GM23338 (cell line): ENCODE measurements at regions not wholly inside any gene's neighbourhood (a gene's known extent, or its start where the extent isn't known, plus 50 kb on each side); places are given as distances from the start of the nearest gene placed in this dataset.

Source experiments
- ATAC-seq: fragments of 200-7000 bp; cut with Tn5 transposase; 3 replicates; pipeline ENCODE4 v1.9.1; 2020
- DNase-seq: peaks from one replicate; pipeline ENCODE4 v3.0.0-alpha.2; 2015; ENCODE audit warnings: low spot score
- H2AFZ ChIP-seq: fragments of 200-600 bp; sonication (generic); 2 replicates; pipeline ENCODE4 v1.8.0; 2016; ENCODE audit warnings: antibody characterized with exemption, mild to moderate bottlenecking, moderate library complexity
- H3F3A ChIP-seq: fragments of 200-600 bp; sonication (generic); replicated peaks from 2 replicates; pipeline ENCODE4 v1.8.0; 2017; ENCODE audit warnings: antibody characterized with exemption, mixed run types, low read depth
- H3K27ac ChIP-seq: fragments of 200-600 bp; sonication (generic); 2 replicates; pipeline ENCODE4 v1.6.1; 2016; ENCODE audit warnings: low read depth
- H3K27me3 ChIP-seq: fragments of 200-600 bp; sonication (generic); 2 replicates; pipeline ENCODE4 v1.8.0; 2016; ENCODE audit warnings: mild to moderate bottlenecking, mixed run types, moderate library complexity; ENCODE audit not compliant: insufficient read depth
- H3K36me3 ChIP-seq: fragments of 200-600 bp; sonication (generic); 2 replicates; pipeline ENCODE4 v1.8.0; 2016; ENCODE audit warnings: mild to moderate bottlenecking; ENCODE audit not compliant: insufficient read depth
- H3K4me1 ChIP-seq: fragments of 200-600 bp; sonication (generic); 2 replicates; pipeline ENCODE4 v1.8.0; 2016; ENCODE audit warnings: mild to moderate bottlenecking, moderate library complexity; ENCODE audit not compliant: insufficient read depth
- H3K4me2 ChIP-seq: fragments of 200-600 bp; sonication (generic); 2 replicates; pipeline ENCODE4 v1.7.1; 2017; ENCODE audit warnings: mixed run types
- H3K4me3 ChIP-seq: fragments of 200-600 bp; sonication (generic); 2 replicates; pipeline ENCODE4 v1.6.1; 2016; ENCODE audit warnings: mixed run types
- H3K79me2 ChIP-seq: fragments of 200-600 bp; sonication (generic); replicated peaks from 2 replicates; pipeline ENCODE4 v1.8.0; 2017; ENCODE audit warnings: mild to moderate bottlenecking; ENCODE audit not compliant: insufficient read depth
- H3K9me2 ChIP-seq: fragments of 200-600 bp; sonication (generic); 2 replicates; pipeline ENCODE4 v1.8.0; 2017; ENCODE audit not compliant: insufficient read depth
- H4K20me1 ChIP-seq: fragments of 200-600 bp; sonication (generic); replicated peaks from 2 replicates; pipeline ENCODE4 v1.8.0; 2017; ENCODE audit warnings: mild to moderate bottlenecking; ENCODE audit not compliant: insufficient read depth
- H3K27ac Mint-ChIP-seq: 2 replicates; pipeline ENCODE4 v1.8.0; 2020; ENCODE audit warnings: inconsistent platforms, mild to moderate bottlenecking, moderate library complexity, mixed read lengths
- H3K27me3 Mint-ChIP-seq: 3 replicates; pipeline ENCODE4 v1.8.0; 2022; ENCODE audit warnings: low read depth, mild to moderate bottlenecking, moderate library complexity, mixed read lengths, inconsistent platforms; ENCODE audit not compliant: insufficient read depth, poor library complexity
- H3K36me3 Mint-ChIP-seq: 3 replicates; pipeline ENCODE4 v1.8.0; 2021; ENCODE audit warnings: low read depth, mild to moderate bottlenecking, inconsistent platforms, moderate library complexity, mixed read lengths
- H3K4me1 Mint-ChIP-seq: 3 replicates; pipeline ENCODE4 v1.8.0; 2020; ENCODE audit warnings: mild to moderate bottlenecking, inconsistent platforms, mixed read lengths
- H3K4me3 Mint-ChIP-seq: 3 replicates; pipeline ENCODE4 v1.8.0; 2021; ENCODE audit warnings: moderate library complexity, mild to moderate bottlenecking, inconsistent platforms, mixed read lengths
- H3K9me3 Mint-ChIP-seq: 3 replicates; pipeline ENCODE4 v1.8.0; 2020; ENCODE audit warnings: moderate library complexity, mild to moderate bottlenecking, inconsistent platforms, mixed read lengths
- CREB1 ChIP-seq: fragments of 250-450 bp; sonication (Bioruptor Pico); IDR thresholded peaks from 2 replicates; pipeline ENCODE4 v1.5.0; 2020; ENCODE audit warnings: low read depth, mild to moderate bottlenecking, moderate library complexity
- CTCF ChIP-seq, 2 experiments: fragments of 200-600 bp in 1 of 2; sonication (generic) in 1 of 2; conservative IDR thresholded peaks; 2 replicates each; pipeline versions ENCODE4 v1.5.1 to v1.6.1; 2016 to 2017; ENCODE audit warnings: antibody characterized with exemption in 2 of 2, low read depth in 2 of 2, mild to moderate bottlenecking in 2 of 2, moderate library complexity in 1 of 2
- ETS1 ChIP-seq: IDR thresholded peaks from 2 replicates; pipeline ENCODE4 v1.6.1; 2016; ENCODE audit warnings: antibody characterized with exemption
- EZH2 ChIP-seq: fragments of 200-600 bp; sonication (generic); IDR thresholded peaks from one replicate; pipeline ENCODE4 v1.8.0; 2017; ENCODE audit warnings: antibody characterized with exemption, mild to moderate bottlenecking, low read depth; ENCODE audit not compliant: unreplicated experiment
- EZH2phosphoT487 ChIP-seq: fragments of 200-600 bp; sonication (generic); IDR thresholded peaks from one replicate; pipeline ENCODE4 v1.8.1; 2018; ENCODE audit warnings: antibody characterized with exemption; ENCODE audit not compliant: unreplicated experiment
- JUNB ChIP-seq: IDR thresholded peaks from one replicate; pipeline ENCODE4 v1.6.1; 2016; ENCODE audit warnings: antibody characterized with exemption; ENCODE audit not compliant: unreplicated experiment
- NANOG ChIP-seq: IDR thresholded peaks from 2 replicates; pipeline ENCODE4 v1.6.1; 2016; ENCODE audit warnings: antibody characterized with exemption, borderline replicate concordance
- POLR2AphosphoS5 ChIP-seq: IDR thresholded peaks from 2 replicates; pipeline ENCODE4 v1.6.1; 2016; ENCODE audit warnings: antibody characterized with exemption, low read depth
- REST ChIP-seq: IDR thresholded peaks from one replicate; pipeline ENCODE4 v1.6.1; 2018; ENCODE audit warnings: antibody characterized with exemption; ENCODE audit not compliant: unreplicated experiment
- STAT1 ChIP-seq: IDR thresholded peaks from one replicate; pipeline ENCODE4 v1.6.1; 2016; ENCODE audit warnings: antibody characterized with exemption; ENCODE audit not compliant: unreplicated experiment
- ZNF114 ChIP-seq: fragments of 250-450 bp; sonication (Bioruptor Pico); IDR thresholded peaks from 2 replicates; pipeline ENCODE4 v1.5.0; 2020; ENCODE audit warnings: mild to moderate bottlenecking, moderate library complexity
- ZNF331 ChIP-seq: fragments of 250-450 bp; sonication (Bioruptor Pico); IDR thresholded peaks from 2 replicates; pipeline ENCODE4 v1.5.0; 2020; ENCODE audit warnings: low read depth, mild to moderate bottlenecking, moderate library complexity
- ZNF462 ChIP-seq: fragments of 250-450 bp; sonication (Bioruptor Pico); IDR thresholded peaks from 2 replicates; pipeline ENCODE4 v1.5.0; 2020; ENCODE audit warnings: mild to moderate bottlenecking, moderate library complexity

GRCh38 chr10:78579576-78579975, 489.2 kb upstream of the ZMIZ1 start:
- Mint-ChIP-seq H3K27me3 (peaks cover 5% of the 10 kb centered on the region), H3K4me1 (peaks cover 2% of the 10 kb centered on the region; the same call in 2 of the 3 replicates), H3K36me3 (no peaks in the 10 kb centered on the region), H3K27ac (no peak overlapping the region), H3K9me3 (no peaks in the 10 kb centered on the region), H3K4me3 (no peak overlapping the region)
- DNase-seq, result no peak
- TF ChIP-seq REST (no peak), ZNF462 (CRISPR knock-in tag) (no peak), EZH2 (no peak), POLR2AphosphoS5 (no peak), STAT1 (no peak), CREB1 (CRISPR knock-in tag) (no peak), EZH2phosphoT487 (no peak), ZNF114 (CRISPR knock-in tag) (no peak), NANOG (no peak), ZNF331 (CRISPR knock-in tag) (no peak), CTCF (conservative IDR thresholded peaks at IDR 0.05; ENCODE audit: low read depth in 2 of 2) (no peak), ETS1 (no peak), JUNB (no peak)
- H3K79me2 ChIP-seq, result no peaks in the 10 kb centered on the region
- no peak overlapping the region for H2AFZ ChIP-seq
- H3K4me2 ChIP-seq, result no peak overlapping the region
- no peaks in the 10 kb centered on the region for H3F3A ChIP-seq
- no peak overlapping the region for H3K27ac ChIP-seq
- H4K20me1 ChIP-seq, result no peaks in the 10 kb centered on the region
- no peaks in the 10 kb centered on the region for H3K27me3 ChIP-seq
- no peak for ATAC-seq
- H3K9me2 ChIP-seq, result peaks cover 3% of the 10 kb centered on the region; the same call in 1 of the 2 replicates
- no peak overlapping the region for H3K4me3 ChIP-seq
- H3K4me1 ChIP-seq, result no peaks in the 10 kb centered on the region
- no peaks in the 10 kb centered on the region for H3K36me3 ChIP-seq
